ENCODE measurements at regions not wholly inside any gene's neighbourhood (a gene's known extent, or its start where the extent isn't known, plus 50 kb on each side); places are given as distances from the start of the nearest gene placed in this dataset.

GRCh38 chr11:70525466-70525865 lies 127.1 kb downstream of the CTTN start:
- H3K9me3 ChIP-seq (ENCODE audit: control insufficient read depth, insufficient read depth, low read length), result peaks cover 34% of the 10 kb centered on the region
- no peak for DNase-seq (ENCODE audit: low read depth, low spot score)
- POLR2A ChIA-PET, result no interaction called here
- peaks cover 5% of the 10 kb centered on the region for H3K27me3 ChIP-seq (ENCODE audit: control insufficient read depth, insufficient read depth, low read length)
- CTCF ChIA-PET, result no interaction called here
- TF ChIP-seq CTCF (IDR thresholded peaks at IDR 0.05; ENCODE audit: low read depth, low read length), result no peak
- H3K4me3 ChIP-seq (ENCODE audit: low read depth, low read length), result no peak overlapping the region
- H3K27ac ChIP-seq (ENCODE audit: low read depth, low read length), result no peak overlapping the region

- Histone ChIP-seq H3K27ac (ENCODE audit: low read depth, low read length) (no peak overlapping the region), H3K4me3 (ENCODE audit: low read depth, low read length) (no peak overlapping the region), H3K27me3 (ENCODE audit: control insufficient read depth, insufficient read depth, low read length) (peaks cover 5% of the 10 kb centered on the region), H3K9me3 (ENCODE audit: control insufficient read depth, insufficient read depth, low read length) (peaks cover 40% of the 10 kb centered on the region)
- no peak for TF ChIP-seq CTCF (IDR thresholded peaks at IDR 0.05; ENCODE audit: low read depth, low read length)
- CTCF ChIA-PET, result no interaction called here
- POLR2A ChIA-PET, result no interaction called here
- no peak for DNase-seq (ENCODE audit: low read depth, low spot score)
These were observed 128.1 kb downstream of the CTTN start for GRCh38 chr11:70526116-70527045.

GRCh38 chr11:70527046-70527395 lies 128.7 kb downstream of the CTTN start:
- CTCF ChIA-PET, result no interaction called here
- H3K27ac ChIP-seq (ENCODE audit: low read depth, low read length), result no peak overlapping the region
- no peak for DNase-seq (ENCODE audit: low read depth, low spot score)
- no peak overlapping the region for H3K4me3 ChIP-seq (ENCODE audit: low read depth, low read length)
- H3K27me3 ChIP-seq (ENCODE audit: control insufficient read depth, insufficient read depth, low read length), result peaks cover 5% of the 10 kb centered on the region
- peaks cover 44% of the 10 kb centered on the region for H3K9me3 ChIP-seq (ENCODE audit: control insufficient read depth, insufficient read depth, low read length)
- POLR2A ChIA-PET, result no interaction called here
- TF ChIP-seq CTCF (IDR thresholded peaks at IDR 0.05; ENCODE audit: low read depth, low read length), result no peak

GRCh38 chr11:70527429-70528045 lies 129.2 kb downstream of the CTTN start:
- H3K4me3 ChIP-seq (ENCODE audit: low read depth, low read length), result no peak overlapping the region
- peaks cover 48% of the 10 kb centered on the region for H3K9me3 ChIP-seq (ENCODE audit: control insufficient read depth, insufficient read depth, low read length)
- ChIA-PET POLR2A (no interaction called here), CTCF (no interaction called here)
- no peak for DNase-seq (ENCODE audit: low read depth, low spot score)
- H3K27me3 ChIP-seq (ENCODE audit: control insufficient read depth, insufficient read depth, low read length), result peaks cover 5% of the 10 kb centered on the region
- H3K27ac ChIP-seq (ENCODE audit: low read depth, low read length), result no peak overlapping the region
- no peak for TF ChIP-seq CTCF (IDR thresholded peaks at IDR 0.05; ENCODE audit: low read depth, low read length)

- H3K27ac ChIP-seq (ENCODE audit: low read depth, low read length), result no peak overlapping the region
- peaks cover 53% of the 10 kb centered on the region for H3K9me3 ChIP-seq (ENCODE audit: control insufficient read depth, insufficient read depth, low read length)
- DNase-seq (ENCODE audit: low read depth, low spot score), result no peak
- ChIA-PET POLR2A (no interaction called here), CTCF (no interaction called here)
- no peak for TF ChIP-seq CTCF (IDR thresholded peaks at IDR 0.05; ENCODE audit: low read depth, low read length)
- H3K4me3 ChIP-seq (ENCODE audit: low read depth, low read length), result no peak overlapping the region
- H3K27me3 ChIP-seq (ENCODE audit: control insufficient read depth, insufficient read depth, low read length), result peaks cover 3% of the 10 kb centered on the region
These were observed 129.9 kb downstream of the CTTN start for GRCh38 chr11:70528046-70528793.

All from AG04450 (cell line).